ENCODE measurements at regions not wholly inside any gene's neighbourhood (a gene's known extent, or its start where the extent isn't known, plus 50 kb on each side); places are given as distances from the start of the nearest gene placed in this dataset.
"Not testable (repeated sequence)": the region's sequence is repeated elsewhere in the genome, so short reads cannot be mapped to it uniquely, and the experiment has no call there.

- not testable (repeated sequence) for DNase-seq
Observed at GRCh38 chr17:20842012-20842411, 200.8 kb downstream of the USP22 start.

- not testable (repeated sequence) for DNase-seq
Observed at GRCh38 chr17:20843261-20843660, 199.6 kb downstream of the USP22 start.

GRCh38 chr17:20843799-20844553 lies 198.8 kb downstream of the USP22 start:
- peak in 1 of 51 donors; percentile 9 for DNase-seq

GRCh38 chr17:20848869-20849443 lies 193.9 kb downstream of the USP22 start:
- DNase-seq: not testable (repeated sequence)

GRCh38 chr17:20851591-20852238 lies 191.1 kb downstream of the USP22 start:
- DNase-seq: peak in 1 of 51 donors; percentile 20

GRCh38 chr17:20852239-20852989 lies 190.4 kb downstream of the USP22 start:
- peak in 6 of 51 donors; percentile 10 to 59 (median 24) for DNase-seq

- DNase-seq: no peak
Observed at GRCh38 chr17:20852990-20853370, 189.8 kb downstream of the USP22 start.

- not testable (repeated sequence) for DNase-seq
Observed at GRCh38 chr17:20855910-20856470, 186.8 kb downstream of the USP22 start.

- not testable (repeated sequence) for DNase-seq
Observed at GRCh38 chr17:20866444-20867209, 176.2 kb downstream of the USP22 start.

- not testable (repeated sequence) for DNase-seq
Observed at GRCh38 chr17:20867436-20867937, 175.3 kb downstream of the USP22 start.

- DNase-seq: not testable (repeated sequence)
Observed at GRCh38 chr17:20867938-20868661, 174.7 kb downstream of the USP22 start.

- not testable (repeated sequence) for DNase-seq
Observed at GRCh38 chr17:20868662-20869007, 174.2 kb downstream of the USP22 start.

- not testable (repeated sequence) for DNase-seq
Observed at GRCh38 chr17:20873173-20873572, 169.6 kb downstream of the USP22 start.

GRCh38 chr17:20873688-20874328 lies 169.0 kb downstream of the USP22 start:
- not testable (repeated sequence) for DNase-seq

- DNase-seq: not testable (repeated sequence)
Observed at GRCh38 chr17:20877384-20877783, 165.4 kb downstream of the USP22 start.

- DNase-seq: no peak
Observed at GRCh38 chr17:20890338-20890737, 152.5 kb downstream of the USP22 start.

- not testable (repeated sequence) for DNase-seq
Observed at GRCh38 chr17:20895426-20895825, 147.4 kb downstream of the USP22 start.

GRCh38 chr17:20896153-20896649 lies 146.6 kb downstream of the USP22 start:
- peak in 17 of 51 donors; percentile 5 to 77 (median 23) for DNase-seq

GRCh38 chr17:20898726-20899125 lies 144.1 kb downstream of the USP22 start:
- not testable (repeated sequence) for DNase-seq

Data from hypothalamus (tissue), 51 donors.